Spleen (tissue), 7 donors: ENCODE measurements at regions not wholly inside any gene's neighbourhood (a gene's known extent, or its start where the extent isn't known, plus 50 kb on each side); places are given as distances from the start of the nearest gene placed in this dataset.

Experiments
- CTCF ChIP-seq, 11 experiments: fragments of 200-600 bp in 7 of 11; fragments of 450-650 bp in 4 of 11; sonication (generic) in 4 of 11; IDR thresholded peaks in 8 of 11; conservative IDR thresholded peaks in 3 of 11; 1 replicate in 7 of 11; 2 replicates in 4 of 11; pipeline versions ENCODE4 v1.4.0 to v1.8.0; 2016 to 2021; ENCODE audit warnings: antibody characterized with exemption in 11 of 11, inconsistent platforms in 4 of 11, mild to moderate bottlenecking in 1 of 11
- POLR2A ChIP-seq, 3 donors: fragments of 450-650 bp; IDR thresholded peaks; one replicate each; pipeline ENCODE4 v1.5.1; 2017; ENCODE audit warnings: antibody characterized with exemption in 3 of 3, mild to moderate bottlenecking in 1 of 3
- donor health status: DM: no; HTN: no; CAD: no; lungs with moderate emphysema.
- donor health status: DM: no; HTN: no; CAD: no.
- donor health status: DM: no; HTN: no; CAD: no.

- TF ChIP-seq CTCF (IDR thresholded peaks at IDR 0.05 in 8 of 11, conservative IDR thresholded peaks at IDR 0.05 in 3 of 11) (no peak), POLR2A (IDR thresholded peaks at IDR 0.05) (no peak)
Observed at GRCh38 chr4:56182356-56182755, 204.9 kb downstream of the AASDH start.
